Tibial artery (tissue), 4 donors: ENCODE measurements at regions not wholly inside any gene's neighbourhood (a gene's known extent, or its start where the extent isn't known, plus 50 kb on each side); places are given as distances from the start of the nearest gene placed in this dataset.

Experiments used
- DNase-seq, 2 donors: peaks; one replicate each; pipeline ENCODE4 v3.0.0-alpha.2; 2019
- H3K27ac ChIP-seq, 2 donors: fragments of 200-600 bp; sonication (generic) in 1 of 2; 1 replicate in 1 of 2; 2 replicates in 1 of 2; pipeline ENCODE4 v1.5.1; 2018 to 2019; ENCODE audit warnings: mild to moderate bottlenecking in 1 of 2
- H3K27me3 ChIP-seq, 2 donors: fragments of 200-600 bp; sonication (generic) in 1 of 2; one replicate each; pipeline versions ENCODE4 v1.5.1 to v1.6.0; 2016 to 2019
- H3K36me3 ChIP-seq, 3 donors: fragments of 200-600 bp; sonication (generic) in 2 of 3; one replicate each; pipeline ENCODE4 v1.5.1; 2016 to 2019; ENCODE audit warnings: mild to moderate bottlenecking in 2 of 3
- H3K4me1 ChIP-seq, 4 donors: fragments of 200-600 bp; sonication (generic) in 2 of 4; 1 replicate in 3 of 4; 2 replicates in 1 of 4; pipeline ENCODE4 v1.5.1; 2016 to 2019
- H3K4me3 ChIP-seq, 2 donors: fragments of 200-600 bp; sonication (generic) in 1 of 2; 1 replicate in 1 of 2; 2 replicates in 1 of 2; pipeline ENCODE4 v1.5.1; 2018 to 2019; ENCODE audit warnings: mild to moderate bottlenecking in 2 of 2
- H3K9me3 ChIP-seq, 3 donors: fragments of 200-600 bp; sonication (generic) in 1 of 3; one replicate each; pipeline ENCODE4 v1.5.1; 2016 to 2019
- CTCF ChIP-seq, 2 experiments: fragments of 200-600 bp in 1 of 2; fragments of 450-650 bp in 1 of 2; IDR thresholded peaks; one replicate each; pipeline ENCODE4 v1.5.1; 2017 to 2019; ENCODE audit warnings: antibody characterized with exemption in 2 of 2, mild to moderate bottlenecking in 1 of 2, moderate library complexity in 1 of 2
- intact Hi-C: fragments of 100-400 bp; cut with DNase I; formaldehyde crosslinking; loops from one replicate; pipeline ENCODE4 v1.15.0; 2023; ENCODE audit warnings: low total_unique reads

- Histone ChIP-seq H3K27ac (no peak overlapping the region), H3K36me3 (no peaks in the 10 kb centered on the region), H3K27me3 (no peaks in the 10 kb centered on the region), H3K9me3 (no peaks in the 10 kb centered on the region), H3K4me3 (no peak overlapping the region), H3K4me1 (no peaks in the 10 kb centered on the region)
- DNase-seq, result no peak
- intact Hi-C loops, result no loop called here
- TF ChIP-seq CTCF (IDR thresholded peaks at IDR 0.05), result no peak
Observed at GRCh38 chr13:55792544-55793193, 1348.0 kb upstream of the PRR20A start.

- no peaks in the 10 kb centered on the region for H3K36me3 ChIP-seq
- H3K9me3 ChIP-seq, result no peaks in the 10 kb centered on the region
- no peak for DNase-seq
- no peaks in the 10 kb centered on the region for H3K4me1 ChIP-seq
- no peak overlapping the region for H3K4me3 ChIP-seq
- no peak for TF ChIP-seq CTCF (IDR thresholded peaks at IDR 0.05)
- intact Hi-C loops, result no loop called here
- no peak overlapping the region for H3K27ac ChIP-seq
- H3K27me3 ChIP-seq, result no peaks in the 10 kb centered on the region
Observed at GRCh38 chr13:55815458-55816033, 1325.2 kb upstream of the PRR20A start.

- Histone ChIP-seq H3K36me3 (no peaks in the 10 kb centered on the region), H3K4me3 (no peak overlapping the region), H3K9me3 (no peaks in the 10 kb centered on the region), H3K27me3 (no peaks in the 10 kb centered on the region), H3K27ac (no peak overlapping the region), H3K4me1 (no peaks in the 10 kb centered on the region)
- TF ChIP-seq CTCF (IDR thresholded peaks at IDR 0.05), result no peak
- intact Hi-C loops, result no loop called here
- DNase-seq, result no peak
Observed at GRCh38 chr13:55816976-55817601, 1323.6 kb upstream of the PRR20A start.

GRCh38 chr13:55820817-55821216, 1319.9 kb upstream of the PRR20A start:
- no peak overlapping the region for H3K27ac ChIP-seq

GRCh38 chr13:55869648-55870047, 1271.1 kb upstream of the PRR20A start:
- intact Hi-C loops, result no loop called here
- Histone ChIP-seq H3K27me3 (no peaks in the 10 kb centered on the region), H3K4me1 (no peaks in the 10 kb centered on the region), H3K4me3 (no peak overlapping the region), H3K27ac (no peak overlapping the region), H3K9me3 (peaks cover 0 to 5% (median 0%) of the 10 kb centered on the region in 3 donors), H3K36me3 (no peaks in the 10 kb centered on the region)
- no peak for DNase-seq
- TF ChIP-seq CTCF (IDR thresholded peaks at IDR 0.05), result no peak

More at GRCh38 chr13:55820817-55821216, 1319.9 kb upstream of the PRR20A start:
- H3K9me3 ChIP-seq, result no peaks in the 10 kb centered on the region
- TF ChIP-seq CTCF (IDR thresholded peaks at IDR 0.05), result no peak
- no peaks in the 10 kb centered on the region for H3K27me3 ChIP-seq
- H3K36me3 ChIP-seq, result no peaks in the 10 kb centered on the region
- H3K4me3 ChIP-seq, result no peak overlapping the region
- intact Hi-C loops, result no loop called here
- DNase-seq, result no peak
- H3K4me1 ChIP-seq, result no peaks in the 10 kb centered on the region
